ENCODE measurements at regions not wholly inside any gene's neighbourhood (a gene's known extent, or its start where the extent isn't known, plus 50 kb on each side); places are given as distances from the start of the nearest gene placed in this dataset.
A peak's percentile ranks its signal among the peaks of the same experiment; 100 is the strongest.

GRCh38 chr18:24725644-24726415, 265.4 kb downstream of the HRH4 start:
- no peak for FAIRE-seq
- WGBS (ENCODE audit: missing lambda C conversion rate) = 31% methylated on average over 9 of the region's 9 CpGs

GRCh38 chr18:24726727-24727492, 266.5 kb downstream of the HRH4 start:
- no peak for FAIRE-seq
- CTCF ChIA-PET = interaction anchor here (0.7 to 4.5 kb wide), 24 partner anchors 8 to 468 kb away, joined by 3 to 43 read pairs (median 3); no protein-coding TSS in a partner anchor
- peak; percentile 71 to 72; a peak in 5 of 6 replicates for ATAC-seq

More at GRCh38 chr18:24725644-24726415, 265.4 kb downstream of the HRH4 start:
- Histone ChIP-seq H3K4me1 (no peaks in the 10 kb centered on the region), H3K27ac (no peak overlapping the region), H3K4me2 (no peak overlapping the region), H3K9me3 (no peaks in the 10 kb centered on the region), H3K4me3 (no peak overlapping the region)
- no peak for TF ChIP-seq CTCF (IDR thresholded peaks at IDR 0.05)
- ATAC-seq = no peak
- no peak for DNase-seq (ENCODE audit: low read depth in 1 of 2, low spot score in 1 of 2)
- CTCF ChIA-PET = interaction anchor here (0.8 to 4.5 kb wide), 19 partner anchors 17 to 469 kb away, joined by 3 to 43 read pairs (median 3); no protein-coding TSS in a partner anchor
- POLR2A ChIA-PET = no interaction called here

More at GRCh38 chr18:24726727-24727492, 266.5 kb downstream of the HRH4 start:
- Histone ChIP-seq H3K4me3 (no peak overlapping the region), H3K4me1 (no peaks in the 10 kb centered on the region), H3K4me2 (peak overlapping the region; percentile 28; the same call in 2 of the 3 replicates), H3K9me3 (no peaks in the 10 kb centered on the region), H3K27ac (no peak overlapping the region)
- WGBS (ENCODE audit: missing lambda C conversion rate) = 21% methylated on average over 18 of the region's 18 CpGs
- peak; percentile 4 to 70 for DNase-seq (ENCODE audit: low read depth in 1 of 2, low spot score in 1 of 2)
- POLR2A ChIA-PET = interaction anchor here (0.6 kb wide), 1 partner anchor 1272 kb away, joined by 4 read pairs; no protein-coding TSS in a partner anchor
- no peak for TF ChIP-seq SREBF2 (IDR thresholded peaks at IDR 0.05)
- TF ChIP-seq EHF (CRISPR knock-in tag; IDR thresholded peaks at IDR 0.05) = no peak
- TF ChIP-seq HMGXB4 (CRISPR knock-in tag; IDR thresholded peaks at IDR 0.05; ENCODE audit: borderline replicate concordance) = no peak
- no peak for TF ChIP-seq ELK1 (IDR thresholded peaks at IDR 0.05; ENCODE audit: low read depth, low read length)
- TF ChIP-seq MAX (IDR thresholded peaks at IDR 0.05) = no peak
- TF ChIP-seq POLR2A (IDR thresholded peaks at IDR 0.05; ENCODE audit: low read length) = no peak
- no peak for TF ChIP-seq BCL3 (IDR thresholded peaks at IDR 0.05)
- TF ChIP-seq CBX2 (IDR thresholded peaks at IDR 0.05; ENCODE audit: borderline replicate concordance, low read depth) = no peak
- TF ChIP-seq JUNB (IDR thresholded peaks at IDR 0.05) = no peak
- peak; percentile 62 to 72 for TF ChIP-seq RAD21 (conservative IDR thresholded peaks at IDR 0.05 in 1 of 2, IDR thresholded peaks at IDR 0.05 in 1 of 2)
- no peak for TF ChIP-seq RARB (CRISPR knock-in tag; IDR thresholded peaks at IDR 0.05)
- TF ChIP-seq ATOH8 (CRISPR knock-in tag; IDR thresholded peaks at IDR 0.05; ENCODE audit: low read depth) = no peak
- TF ChIP-seq E2F6 (IDR thresholded peaks at IDR 0.05; ENCODE audit: borderline replicate concordance, low read depth) = no peak
- TF ChIP-seq POLR2AphosphoS2 (conservative IDR thresholded peaks at IDR 0.05; ENCODE audit: low read length) = no peak
- TF ChIP-seq RFX5 (IDR thresholded peaks at IDR 0.05) = no peak
- TF ChIP-seq SMC3 (IDR thresholded peaks at IDR 0.05) = peak; percentile 72
- TF ChIP-seq RCOR1 (IDR thresholded peaks at IDR 0.05; ENCODE audit: low read depth, low read length) = no peak
- peak; percentile 69 for TF ChIP-seq CTCF (IDR thresholded peaks at IDR 0.05)
- no peak for TF ChIP-seq HDAC2 (IDR thresholded peaks at IDR 0.05)

Data from A549 (cell line).